Ishikawa (cell line): ENCODE measurements at regions not wholly inside any gene's neighbourhood (a gene's known extent, or its start where the extent isn't known, plus 50 kb on each side); places are given as distances from the start of the nearest gene placed in this dataset.

ENCODE experiments used
- EP300 ChIP-seq: IDR thresholded peaks from 2 replicates; pipeline ENCODE4 v1.6.1; 2012; ENCODE audit warnings: borderline replicate concordance
- NFIC ChIP-seq: IDR thresholded peaks from 2 replicates; pipeline ENCODE4 v1.6.1; 2012
- RAD21 ChIP-seq: IDR thresholded peaks from 2 replicates; pipeline ENCODE4 v1.6.1; 2012; ENCODE audit warnings: low read depth
- REST ChIP-seq: IDR thresholded peaks from 2 replicates; pipeline ENCODE4 v1.6.1; 2012; ENCODE audit warnings: low read depth, mild to moderate bottlenecking
- TAF1 ChIP-seq: IDR thresholded peaks from 2 replicates; pipeline ENCODE4 v1.6.1; 2012; ENCODE audit warnings: low read depth, mild to moderate bottlenecking
- TCF12 ChIP-seq: IDR thresholded peaks from 2 replicates; pipeline ENCODE4 v1.6.1; 2012; ENCODE audit warnings: low read depth
- YY1 ChIP-seq: IDR thresholded peaks from 2 replicates; pipeline ENCODE4 v1.6.1; 2012; ENCODE audit warnings: low read depth

DNA sequence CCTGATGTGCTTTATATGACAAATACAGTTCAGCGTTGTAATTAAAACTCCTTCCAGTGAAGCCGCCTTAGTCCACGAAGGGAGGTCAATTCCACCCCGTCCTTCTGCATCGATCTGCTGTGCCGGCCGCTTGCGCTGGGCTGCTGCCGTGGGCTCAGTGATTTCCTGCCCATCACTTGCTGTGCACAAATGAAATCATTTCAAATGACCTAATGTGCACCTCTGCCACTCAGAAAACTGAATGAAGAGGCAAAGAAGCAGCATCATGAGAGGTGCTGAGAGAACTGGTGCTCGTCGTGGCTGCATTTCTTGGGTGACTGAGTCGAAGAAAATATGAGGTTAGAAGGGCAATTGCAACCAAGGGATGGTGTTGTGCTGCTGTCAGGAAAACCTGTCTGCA, 144.3 kb upstream of the SYT6 start:
- no peak for TF ChIP-seq TCF12
- TF ChIP-seq REST: no peak
- TF ChIP-seq NFIC: no peak
- no peak for TF ChIP-seq RAD21
- no peak for TF ChIP-seq EP300
- TF ChIP-seq TAF1: no peak
- no peak for TF ChIP-seq YY1
